Naive thymus-derived CD8-positive, alpha-beta T cell (primary cell): ENCODE measurements at regions not wholly inside any gene's neighbourhood (a gene's known extent, or its start where the extent isn't known, plus 50 kb on each side); places are given as distances from the start of the nearest gene placed in this dataset.

Experiments used
- ATAC-seq, 2 donors: fragments of 150-1000 bp; cut with Tn5 transposase in 1 of 2; sonication (Bioruptor Pico), chemical (Tn5 transposase) in 1 of 2; 1 replicate in 1 of 2; 2 replicates in 1 of 2; pipeline ENCODE4 v1.10.0; 2021; ENCODE audit warnings: mild to moderate bottlenecking in 2 of 2, moderate library complexity in 2 of 2
- POLR2A ChIA-PET: fragments of 350-600 bp; sonication (Branson Sonifier 250); formaldehyde crosslinking; loops from one replicate; lab custom pipeline; 2021; ENCODE audit warnings: antibody characterized with exemption; lab: Charles Lee
- DNase-seq, 10 donors: peaks; one replicate each; pipeline versions ENCODE4 v3.0.0 to v3.0.0-alpha.2; 2020 to 2022
- H3K27ac Mint-ChIP-seq, 10 donors: one replicate each; pipeline ENCODE4 v1.8.0; 2020 to 2022; ENCODE audit warnings: mild to moderate bottlenecking in 10 of 10, mixed read lengths in 10 of 10, moderate library complexity in 4 of 10, inconsistent platforms in 1 of 10
- H3K27me3 Mint-ChIP-seq, 5 donors: one replicate each; pipeline ENCODE4 v1.8.0; 2021 to 2022; ENCODE audit warnings: mixed read lengths in 5 of 5
- H3K36me3 Mint-ChIP-seq, 3 donors: one replicate each; pipeline ENCODE4 v1.8.0; 2020 to 2022; ENCODE audit warnings: mixed read lengths in 3 of 3, mild to moderate bottlenecking in 2 of 3, inconsistent platforms in 1 of 3
- H3K4me1 Mint-ChIP-seq, 4 donors: one replicate each; pipeline ENCODE4 v1.8.0; 2021 to 2022; ENCODE audit warnings: mixed read lengths in 4 of 4
- H3K4me3 Mint-ChIP-seq, 10 donors: one replicate each; pipeline ENCODE4 v1.8.0; 2020 to 2022; ENCODE audit warnings: mild to moderate bottlenecking in 10 of 10, mixed read lengths in 10 of 10, moderate library complexity in 6 of 10, inconsistent platforms in 1 of 10
- H3K9me3 Mint-ChIP-seq, 9 donors: one replicate each; pipeline ENCODE4 v1.8.0; 2020 to 2022; ENCODE audit warnings: mixed read lengths in 9 of 9, mild to moderate bottlenecking in 3 of 9, inconsistent platforms in 1 of 9, moderate library complexity in 1 of 9

DNA sequence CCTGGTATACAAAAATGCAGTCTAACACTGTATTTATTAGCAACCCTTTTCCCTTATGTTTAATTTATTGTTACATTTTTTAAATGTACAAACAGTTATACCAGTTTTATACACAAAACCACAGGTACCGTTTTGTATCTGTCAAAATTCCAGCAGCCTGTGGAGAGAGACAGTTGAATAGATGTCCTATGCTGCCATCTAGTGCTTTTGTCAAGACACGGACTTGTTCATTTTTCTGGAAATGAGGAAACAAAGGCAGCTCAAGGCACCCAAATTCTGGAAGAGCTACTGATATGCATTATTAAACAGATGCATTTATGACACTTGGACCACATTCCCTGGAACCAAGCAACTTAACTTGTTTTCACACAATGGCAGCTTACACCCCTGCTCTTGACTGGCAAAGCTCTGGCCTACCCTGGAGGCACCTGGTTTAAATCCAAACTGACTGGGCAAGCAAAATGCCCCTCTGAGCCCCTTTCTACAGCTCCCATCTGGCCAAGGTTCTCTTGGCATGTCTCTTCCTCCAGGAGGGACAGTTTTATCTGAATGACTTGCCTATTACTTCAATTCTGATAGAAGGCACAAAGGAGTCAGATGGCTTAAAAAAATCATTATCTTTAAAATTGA, 286.9 kb upstream of the PRKD1 start:
- Mint-ChIP-seq H3K4me1 (no peaks in the 10 kb centered on the region), H3K36me3 (no peaks in the 10 kb centered on the region), H3K4me3 (no peak overlapping the region), H3K27ac (no peak overlapping the region), H3K9me3 (no peaks in the 10 kb centered on the region), H3K27me3 (no peaks in the 10 kb centered on the region)
- ATAC-seq (no peak), DNase-seq (no peak)
- POLR2A ChIA-PET, result no interaction called here

GRCh38 chr14:30218907-30219306, 291.3 kb upstream of the PRKD1 start:
- POLR2A ChIA-PET, result no interaction called here
- H3K9me3 Mint-ChIP-seq, result peaks cover 0 to 3% (median 0%) of the 10 kb centered on the region in 9 donors
- ATAC-seq (no peak), DNase-seq (no peak)
- H3K27ac Mint-ChIP-seq, result no peak overlapping the region
- H3K27me3 Mint-ChIP-seq, result peaks cover 0 to 2% (median 0%) of the 10 kb centered on the region in 5 donors
- H3K4me3 Mint-ChIP-seq, result no peak overlapping the region
- H3K4me1 Mint-ChIP-seq, result no peaks in the 10 kb centered on the region
- H3K36me3 Mint-ChIP-seq, result no peaks in the 10 kb centered on the region

DNA sequence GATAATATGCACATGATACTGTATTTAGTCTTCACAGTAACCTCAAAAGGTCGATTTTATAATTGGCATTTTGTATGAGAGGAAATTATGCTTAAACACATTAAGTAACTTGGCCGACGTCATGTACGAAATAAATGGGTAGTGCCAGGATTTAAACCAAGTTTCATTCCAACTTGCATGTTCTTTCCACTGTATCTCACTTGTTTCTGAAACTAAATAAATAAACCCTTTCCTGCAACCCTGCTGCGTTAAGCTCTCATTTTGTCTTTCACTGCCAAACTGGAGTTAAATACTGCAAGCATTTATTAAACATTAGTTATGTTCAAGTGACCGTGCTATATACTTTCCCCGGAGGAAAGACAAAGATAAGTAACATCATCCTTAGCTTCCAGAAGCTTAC, 293.9 kb upstream of the PRKD1 start:
- Mint-ChIP-seq H3K36me3 (no peaks in the 10 kb centered on the region), H3K4me3 (no peak overlapping the region), H3K4me1 (no peaks in the 10 kb centered on the region), H3K27ac (no peak overlapping the region), H3K27me3 (peaks cover 0 to 2% (median 0%) of the 10 kb centered on the region in 5 donors), H3K9me3 (peaks cover 0 to 3% (median 0%) of the 10 kb centered on the region in 9 donors)
- POLR2A ChIA-PET, result no interaction called here
- no peak for ATAC-seq
- DNase-seq, result no peak

GRCh38 chr14:30223385-30223785, 295.7 kb upstream of the PRKD1 start:
- no peaks in the 10 kb centered on the region for H3K36me3 Mint-ChIP-seq
- H3K9me3 Mint-ChIP-seq, result peaks cover 0 to 3% (median 0%) of the 10 kb centered on the region in 9 donors
- H3K27me3 Mint-ChIP-seq, result peaks cover 0 to 2% (median 0%) of the 10 kb centered on the region in 5 donors
- DNase-seq (no peak), ATAC-seq (no peak)
- POLR2A ChIA-PET, result no interaction called here
- H3K4me3 Mint-ChIP-seq, result no peak overlapping the region
- no peak overlapping the region for H3K27ac Mint-ChIP-seq
- H3K4me1 Mint-ChIP-seq, result no peaks in the 10 kb centered on the region

DNA sequence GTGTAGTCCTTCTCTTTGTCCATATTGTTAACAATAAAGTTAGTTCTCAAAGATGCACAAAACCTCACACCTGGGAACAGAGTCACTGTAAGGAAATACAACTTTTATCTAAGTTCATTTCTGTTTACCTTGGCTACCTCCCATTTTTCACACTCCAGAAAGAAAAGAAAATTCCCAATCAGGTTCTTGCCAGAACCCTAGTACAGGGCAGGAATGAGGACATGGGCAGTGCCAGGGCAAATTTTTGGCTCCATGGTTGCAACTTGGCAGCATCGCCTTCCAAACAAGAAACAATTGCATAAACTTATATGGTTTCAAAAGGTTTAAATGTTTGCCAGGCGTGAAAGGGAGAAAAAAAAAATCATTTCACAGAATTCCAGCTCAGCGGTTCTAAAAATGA, 296.3 kb upstream of the PRKD1 start:
- ATAC-seq (no peak), DNase-seq (no peak)
- POLR2A ChIA-PET, result no interaction called here
- Mint-ChIP-seq H3K27ac (no peak overlapping the region), H3K36me3 (no peaks in the 10 kb centered on the region), H3K4me1 (no peaks in the 10 kb centered on the region), H3K4me3 (no peak overlapping the region), H3K27me3 (peaks cover 0 to 2% (median 0%) of the 10 kb centered on the region in 5 donors), H3K9me3 (peaks cover 0 to 3% (median 0%) of the 10 kb centered on the region in 9 donors)

DNA sequence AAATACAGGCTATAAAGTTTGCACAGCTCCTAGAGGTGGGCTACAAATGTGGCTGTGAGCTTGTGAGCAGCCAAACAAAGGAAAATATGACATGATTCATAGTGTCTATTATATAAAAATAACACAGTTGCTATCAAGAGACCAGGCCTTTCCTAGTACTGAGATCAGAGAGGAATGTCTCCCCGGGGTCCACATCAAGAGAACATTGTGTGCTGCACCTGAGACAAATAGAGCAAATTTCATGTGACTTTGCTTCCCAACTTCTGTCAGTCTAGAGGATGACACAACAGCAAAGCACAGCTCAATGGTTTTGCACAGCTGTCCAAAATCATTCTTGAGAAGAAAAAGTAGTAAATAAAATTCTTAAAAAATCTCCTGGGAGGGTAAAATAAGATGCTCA, 297.5 kb upstream of the PRKD1 start:
- POLR2A ChIA-PET, result no interaction called here
- no peak overlapping the region for H3K4me3 Mint-ChIP-seq
- ATAC-seq (no peak), DNase-seq (no peak)
- H3K9me3 Mint-ChIP-seq, result peaks cover 0 to 3% (median 0%) of the 10 kb centered on the region in 9 donors
- H3K4me1 Mint-ChIP-seq, result no peaks in the 10 kb centered on the region
- H3K36me3 Mint-ChIP-seq, result no peaks in the 10 kb centered on the region
- no peak overlapping the region for H3K27ac Mint-ChIP-seq
- peaks cover 0 to 2% (median 0%) of the 10 kb centered on the region in 5 donors for H3K27me3 Mint-ChIP-seq

DNA sequence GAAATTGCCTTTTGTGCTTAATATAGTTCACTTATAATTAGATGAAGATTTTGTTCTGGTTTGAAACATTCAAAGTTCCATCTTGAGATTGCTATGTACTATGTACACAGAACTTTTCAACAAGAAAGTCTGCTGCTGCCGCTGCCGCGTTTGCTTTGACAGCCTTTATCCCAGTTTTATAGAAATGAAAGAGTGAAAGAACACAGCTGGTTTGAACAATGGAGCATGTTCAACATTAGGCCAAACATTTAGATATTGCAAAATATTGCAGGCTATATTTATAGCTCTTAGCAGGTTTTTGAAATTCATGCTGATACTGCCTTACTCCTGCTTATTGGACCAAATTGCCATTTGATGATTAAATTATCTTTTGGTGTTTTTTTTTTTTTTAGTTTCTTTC, 299.8 kb upstream of the PRKD1 start:
- Mint-ChIP-seq H3K27ac (no peak overlapping the region), H3K36me3 (no peaks in the 10 kb centered on the region), H3K9me3 (peaks cover 0 to 5% (median 0%) of the 10 kb centered on the region in 9 donors), H3K4me3 (no peak overlapping the region), H3K4me1 (no peaks in the 10 kb centered on the region), H3K27me3 (peaks cover 0 to 8% (median 0%) of the 10 kb centered on the region in 5 donors)
- DNase-seq (no peak), ATAC-seq (no peak)
- POLR2A ChIA-PET, result no interaction called here

GRCh38 chr14:30227876-30228275, 300.2 kb upstream of the PRKD1 start:
- no peak for ATAC-seq
- peaks cover 0 to 5% (median 0%) of the 10 kb centered on the region in 9 donors for H3K9me3 Mint-ChIP-seq
- POLR2A ChIA-PET, result no interaction called here
- H3K4me1 Mint-ChIP-seq, result no peaks in the 10 kb centered on the region
- no peaks in the 10 kb centered on the region for H3K36me3 Mint-ChIP-seq
- H3K4me3 Mint-ChIP-seq, result no peak overlapping the region
- H3K27ac Mint-ChIP-seq, result no peak overlapping the region
- H3K27me3 Mint-ChIP-seq, result peaks cover 0 to 8% (median 0%) of the 10 kb centered on the region in 5 donors
- DNase-seq, result no peak

GRCh38 chr14:30230719-30231118, 303.1 kb upstream of the PRKD1 start:
- DNase-seq, result no peak
- POLR2A ChIA-PET, result no interaction called here
- Mint-ChIP-seq H3K27me3 (peaks cover 0 to 11% (median 0%) of the 10 kb centered on the region in 5 donors), H3K27ac (no peak overlapping the region), H3K4me3 (no peak overlapping the region), H3K4me1 (no peaks in the 10 kb centered on the region), H3K9me3 (peaks cover 0 to 18% (median 3%) of the 10 kb centered on the region in 9 donors), H3K36me3 (no peaks in the 10 kb centered on the region)
- no peak for ATAC-seq

DNA sequence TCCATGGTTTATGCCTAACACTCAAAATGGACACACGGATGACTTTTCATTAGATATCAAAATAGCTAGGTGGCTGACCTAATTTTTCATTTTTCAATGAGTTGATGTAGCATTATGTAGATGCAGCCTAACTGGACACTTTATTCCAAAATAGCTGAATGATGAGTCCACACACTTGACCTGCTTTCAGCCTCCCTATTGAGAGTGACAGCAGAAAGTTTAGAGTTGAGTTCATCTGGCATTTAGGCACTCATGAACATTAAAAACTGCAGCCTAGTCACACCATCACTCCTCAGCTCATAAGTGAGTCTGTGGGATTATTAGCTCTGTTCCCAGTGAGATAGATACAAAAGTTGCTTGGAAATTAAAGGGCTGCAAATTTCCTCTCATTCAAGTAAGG, 307.3 kb upstream of the PRKD1 start:
- DNase-seq, result no peak
- Mint-ChIP-seq H3K4me3 (no peak overlapping the region), H3K27me3 (peaks cover 0 to 15% (median 0%) of the 10 kb centered on the region in 5 donors), H3K36me3 (no peaks in the 10 kb centered on the region), H3K27ac (no peak overlapping the region), H3K4me1 (no peaks in the 10 kb centered on the region), H3K9me3 (peaks cover 0 to 21% (median 3%) of the 10 kb centered on the region in 9 donors)
- ATAC-seq, result no peak
- POLR2A ChIA-PET, result no interaction called here

DNA sequence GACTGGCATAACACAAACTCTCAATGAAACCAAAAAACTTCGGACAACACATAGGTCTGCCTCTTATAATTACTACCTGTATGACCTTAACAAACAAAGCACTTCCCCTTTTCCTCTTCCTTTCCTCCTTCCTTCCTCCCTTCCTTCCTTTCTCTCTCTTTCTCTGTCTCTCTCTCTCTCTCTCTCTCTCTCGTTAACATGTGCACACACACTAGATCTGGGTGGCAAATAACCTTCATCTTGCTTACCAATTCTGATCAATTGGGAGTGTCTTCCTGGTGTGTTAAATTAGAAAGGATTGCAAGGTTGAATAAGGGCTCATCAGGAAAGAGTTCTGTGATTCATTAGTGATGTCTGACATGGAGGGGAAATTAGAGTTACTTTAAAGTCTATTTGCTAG, 307.8 kb upstream of the PRKD1 start:
- POLR2A ChIA-PET, result no interaction called here
- Mint-ChIP-seq H3K4me3 (no peak overlapping the region), H3K9me3 (peaks cover 0 to 21% (median 4%) of the 10 kb centered on the region in 9 donors), H3K27me3 (peaks cover 0 to 17% (median 0%) of the 10 kb centered on the region in 5 donors), H3K27ac (no peak overlapping the region), H3K4me1 (no peaks in the 10 kb centered on the region), H3K36me3 (no peaks in the 10 kb centered on the region)
- ATAC-seq (no peak), DNase-seq (no peak)

- Mint-ChIP-seq H3K27ac (no peak overlapping the region), H3K27me3 (peaks cover 0 to 9% (median 0%) of the 10 kb centered on the region in 5 donors), H3K4me1 (no peaks in the 10 kb centered on the region), H3K4me3 (no peak overlapping the region), H3K36me3 (no peaks in the 10 kb centered on the region), H3K9me3 (peaks cover 0 to 12% (median 3%) of the 10 kb centered on the region in 9 donors)
- POLR2A ChIA-PET, result no interaction called here
- ATAC-seq (no peak), DNase-seq (no peak)
These were observed 311.3 kb upstream of the PRKD1 start for GRCh38 chr14:30238936-30239335.

- no peak overlapping the region for H3K4me3 Mint-ChIP-seq
- H3K36me3 Mint-ChIP-seq, result no peaks in the 10 kb centered on the region
- no peaks in the 10 kb centered on the region for H3K4me1 Mint-ChIP-seq
- POLR2A ChIA-PET, result no interaction called here
- peaks cover 0 to 9% (median 3%) of the 10 kb centered on the region in 9 donors for H3K9me3 Mint-ChIP-seq
- H3K27ac Mint-ChIP-seq, result no peak overlapping the region
- ATAC-seq (no peak), DNase-seq (no peak)
- peaks cover 0 to 9% (median 0%) of the 10 kb centered on the region in 5 donors for H3K27me3 Mint-ChIP-seq
These were observed 312.4 kb upstream of the PRKD1 start for GRCh38 chr14:30240018-30240417.

DNA sequence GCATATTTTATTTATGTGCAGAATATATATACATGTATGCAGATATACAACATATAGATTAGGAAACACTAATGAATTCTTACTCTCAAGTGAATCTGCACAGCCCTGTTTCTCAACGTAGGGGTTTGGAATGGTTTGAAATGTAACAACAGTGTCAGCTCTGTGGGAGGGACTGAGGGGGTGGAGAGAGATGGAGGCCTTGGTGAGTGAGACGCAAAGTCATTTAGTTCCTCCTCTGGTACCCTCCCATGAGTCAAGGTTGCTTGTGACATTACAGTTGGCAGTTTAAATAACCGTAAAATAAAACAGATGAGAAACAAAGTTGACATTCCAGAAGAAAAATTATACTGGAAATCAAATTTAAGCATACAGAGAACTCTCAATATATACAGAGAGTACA, 313.0 kb upstream of the PRKD1 start:
- H3K27ac Mint-ChIP-seq, result no peak overlapping the region
- ATAC-seq (no peak), DNase-seq (no peak)
- H3K4me1 Mint-ChIP-seq, result no peaks in the 10 kb centered on the region
- peaks cover 0 to 4% (median under 1%) of the 10 kb centered on the region in 9 donors for H3K9me3 Mint-ChIP-seq
- H3K4me3 Mint-ChIP-seq, result no peak overlapping the region
- POLR2A ChIA-PET, result no interaction called here
- H3K36me3 Mint-ChIP-seq, result no peaks in the 10 kb centered on the region
- peaks cover 0 to 6% (median 0%) of the 10 kb centered on the region in 5 donors for H3K27me3 Mint-ChIP-seq
